ENCODE measurements at regions not wholly inside any gene's neighbourhood (a gene's known extent, or its start where the extent isn't known, plus 50 kb on each side); places are given as distances from the start of the nearest gene placed in this dataset.

GRCh38 chr9:109880276-109881169, 100.5 kb downstream of the PALM2AKAP2 start:
- DNase-seq (ENCODE audit: low read depth in 1 of 2, low spot score in 1 of 2) = peak in 1 of 2 donors; percentile 12

- DNase-seq (ENCODE audit: low read depth in 1 of 2, low spot score in 1 of 2) = no peak
Measured at GRCh38 chr9:109883623-109884022, 103.6 kb downstream of the PALM2AKAP2 start.

DNA sequence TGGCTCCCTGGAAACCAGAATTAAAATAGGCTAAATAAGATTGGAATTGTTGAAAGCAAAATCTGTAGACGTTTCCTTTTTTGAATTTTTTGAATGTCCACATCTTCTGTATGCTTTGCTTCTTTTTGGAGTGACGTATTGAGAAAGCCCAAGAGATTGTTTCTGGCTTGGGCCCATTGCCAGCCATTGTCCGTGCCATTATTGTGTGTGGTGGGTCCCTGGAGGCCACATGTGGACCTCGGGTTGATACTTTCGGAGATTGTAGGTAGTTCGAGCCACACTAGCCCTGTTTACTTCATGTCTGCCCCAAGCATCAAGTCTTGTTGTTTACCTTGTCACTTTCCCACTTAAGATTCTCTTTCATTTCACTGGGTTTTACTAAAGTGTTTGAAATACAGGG, 106.0 kb downstream of the PALM2AKAP2 start:
- no peak for DNase-seq (ENCODE audit: low read depth in 1 of 2, low spot score in 1 of 2)

- DNase-seq (ENCODE audit: low read depth in 1 of 2, low spot score in 1 of 2) = no peak
Measured at GRCh38 chr9:109886617-109887016, 106.6 kb downstream of the PALM2AKAP2 start.

GRCh38 chr9:109887079-109887478, 107.1 kb downstream of the PALM2AKAP2 start:
- DNase-seq (ENCODE audit: low read depth in 1 of 2, low spot score in 1 of 2) = no peak

DNA sequence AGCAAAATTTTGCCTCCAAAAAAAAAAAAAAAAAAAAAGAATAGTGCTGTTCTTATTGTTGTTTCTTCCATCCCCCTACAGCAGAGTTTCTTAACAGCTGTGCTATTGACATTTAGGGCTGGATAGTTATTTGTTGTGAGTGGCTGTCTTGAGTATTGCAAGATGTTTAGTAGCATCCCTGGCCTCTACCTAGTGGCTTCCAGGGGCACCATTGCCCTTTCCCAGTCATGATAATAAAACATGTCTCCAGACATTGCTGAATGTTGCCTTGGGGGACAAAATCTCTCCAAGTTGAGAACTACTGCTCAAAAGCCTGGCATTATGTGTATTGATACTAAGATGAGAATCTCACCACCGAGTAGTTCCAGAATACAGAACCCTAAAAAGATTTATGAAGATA, 108.7 kb downstream of the PALM2AKAP2 start:
- no peak for DNase-seq (ENCODE audit: low read depth in 1 of 2, low spot score in 1 of 2)

DNA sequence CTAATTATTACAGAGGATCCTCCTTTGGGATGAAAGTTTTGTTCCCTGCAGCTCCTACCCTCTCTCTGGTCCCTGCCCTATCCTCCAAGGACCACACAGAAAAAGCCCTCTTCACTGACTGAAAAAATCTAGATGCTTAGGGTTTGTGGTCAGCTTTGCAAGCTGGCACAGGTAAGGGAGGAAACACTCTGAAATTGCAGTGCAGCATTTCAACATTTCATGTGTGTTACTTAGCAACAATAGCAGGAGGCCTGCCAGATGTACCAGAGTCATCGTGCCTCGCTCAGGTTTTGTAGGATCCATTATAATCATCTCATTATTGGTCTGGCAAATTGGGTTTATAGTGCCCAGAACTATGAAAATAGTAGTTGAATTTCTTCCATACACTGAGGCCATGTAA, 109.5 kb downstream of the PALM2AKAP2 start:
- no peak for DNase-seq (ENCODE audit: low read depth in 1 of 2, low spot score in 1 of 2)

- no peak for DNase-seq (ENCODE audit: low read depth in 1 of 2, low spot score in 1 of 2)
Measured at GRCh38 chr9:109893241-109893640, 113.2 kb downstream of the PALM2AKAP2 start.

DNA sequence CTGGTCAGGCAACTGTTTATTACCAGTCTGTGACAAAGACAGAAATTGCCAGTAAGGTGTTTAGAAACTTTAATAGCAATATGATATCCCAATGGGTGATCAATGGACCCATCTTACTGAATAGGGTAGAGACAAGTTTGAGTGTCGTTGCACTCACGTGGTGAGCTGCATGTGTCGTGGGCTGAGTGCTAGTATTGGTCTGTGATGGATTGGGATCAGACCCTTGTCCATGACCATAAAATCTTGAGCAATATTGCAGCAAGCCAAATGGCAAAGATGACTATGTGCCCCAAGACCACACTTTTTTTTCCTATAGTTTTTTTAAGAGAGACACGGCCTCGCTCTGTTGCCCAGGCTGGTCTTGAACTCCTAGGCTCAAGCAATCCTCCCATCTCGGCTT, 114.5 kb downstream of the PALM2AKAP2 start:
- DNase-seq (ENCODE audit: low read depth in 1 of 2, low spot score in 1 of 2) = no peak

DNA sequence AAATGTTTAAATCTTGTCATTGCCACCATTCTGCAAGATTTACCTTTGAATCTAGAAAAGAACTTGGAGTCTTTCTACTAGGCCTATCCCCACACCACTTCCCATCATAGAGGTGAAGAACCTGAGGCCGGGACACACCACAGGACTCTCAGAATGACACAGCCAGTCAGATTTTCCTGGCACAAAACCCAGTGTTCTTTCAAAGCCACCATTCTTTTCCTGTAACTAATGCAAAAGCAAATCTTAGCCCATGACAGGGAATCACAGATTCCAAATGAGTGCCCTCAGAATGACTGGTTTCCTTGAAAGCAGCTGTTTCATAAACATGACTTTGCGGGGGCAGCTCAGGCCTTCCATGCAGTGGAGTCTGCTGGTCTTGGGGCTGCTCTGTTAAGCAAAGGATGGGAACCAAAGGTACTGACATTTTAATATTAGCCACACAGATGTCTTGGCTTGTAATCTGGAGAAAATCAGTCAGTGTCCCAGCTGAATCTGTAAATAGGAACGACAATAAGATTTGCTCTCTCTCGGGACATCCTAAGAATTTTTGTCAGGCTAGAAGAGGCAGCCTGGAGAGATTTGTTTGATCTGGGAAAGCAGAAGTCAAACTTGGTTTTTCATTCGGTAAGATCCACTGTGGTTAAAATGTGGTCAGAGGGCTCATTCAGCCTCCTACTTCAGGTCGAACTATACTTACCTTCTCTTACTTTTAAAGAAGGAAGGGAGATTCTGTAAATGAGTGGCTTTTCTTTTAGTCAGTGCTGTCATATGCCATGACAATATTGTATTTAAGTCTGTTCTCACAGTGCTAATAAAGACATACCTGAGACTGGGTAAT, 115.1 kb downstream of the PALM2AKAP2 start:
- no peak for DNase-seq (ENCODE audit: low read depth in 1 of 2, low spot score in 1 of 2)

DNA sequence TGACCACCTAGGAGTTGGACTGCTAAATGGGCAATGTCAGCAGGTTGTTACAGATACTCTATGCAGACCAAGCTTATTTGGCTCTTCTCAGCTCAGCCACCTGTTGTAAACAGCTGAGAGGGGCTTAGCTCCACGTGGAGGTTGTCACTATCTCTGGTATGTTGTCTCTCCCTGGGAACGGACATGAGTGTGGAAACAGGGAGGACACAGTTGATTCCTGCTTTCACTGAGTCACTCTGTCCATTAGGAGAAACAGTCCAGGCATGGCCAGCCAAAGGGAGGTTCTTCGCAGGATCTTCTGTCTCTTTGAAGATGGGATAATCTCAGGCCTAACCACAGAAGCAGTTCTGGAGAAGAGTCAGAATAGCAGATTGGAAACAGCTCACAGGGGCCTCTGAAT, 121.2 kb downstream of the PALM2AKAP2 start:
- no peak for DNase-seq (ENCODE audit: low read depth in 1 of 2, low spot score in 1 of 2)

DNA sequence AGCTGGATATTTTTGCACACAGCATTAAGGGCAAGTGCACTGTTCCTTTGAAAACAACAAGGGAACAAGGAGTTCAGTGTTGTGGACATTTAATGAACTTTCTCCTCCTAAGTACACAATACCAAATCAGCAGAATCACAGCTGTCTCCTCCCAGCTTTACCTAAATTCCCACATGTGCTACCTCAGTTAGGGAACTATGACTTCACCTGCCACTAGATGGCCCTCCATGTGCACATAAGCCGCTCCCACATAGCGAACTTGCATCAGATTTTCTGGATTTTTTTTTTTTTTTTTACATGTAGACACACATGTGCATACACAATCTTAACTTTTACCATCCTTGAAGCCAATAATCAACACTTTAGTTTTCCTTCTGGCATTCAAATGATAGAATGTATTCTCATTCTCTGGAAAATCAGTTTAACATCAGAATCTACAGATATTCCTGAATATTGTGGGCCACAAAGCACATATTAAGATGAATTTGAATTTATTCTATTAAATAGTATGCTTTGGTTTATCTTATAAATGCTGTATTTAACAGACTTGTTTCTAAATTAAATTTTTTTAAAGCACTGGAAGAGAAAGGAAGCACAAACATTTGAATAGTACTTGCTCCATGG, 123.6 kb downstream of the PALM2AKAP2 start:
- peak in 1 of 2 donors; percentile 52 for DNase-seq (ENCODE audit: low read depth in 1 of 2, low spot score in 1 of 2)

DNA sequence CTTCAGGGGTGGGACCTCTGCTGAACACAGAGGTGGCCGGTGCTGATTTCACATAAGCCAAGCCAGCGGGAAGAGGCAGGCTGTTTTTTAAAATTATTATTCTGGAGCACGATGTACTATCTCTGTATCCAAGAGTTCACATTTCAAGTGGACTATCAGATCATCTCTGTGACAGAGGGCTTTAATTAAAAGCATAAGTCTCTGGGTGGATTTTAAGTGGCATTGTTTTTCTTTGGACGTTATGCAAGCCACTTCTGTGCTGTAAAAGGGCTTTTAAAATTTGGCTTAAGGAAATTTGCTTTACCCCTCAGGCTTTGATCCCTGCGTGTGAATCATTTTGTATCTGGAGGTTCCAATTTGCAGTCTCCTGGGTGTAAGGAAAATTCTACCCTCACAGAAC, 124.7 kb downstream of the PALM2AKAP2 start:
- DNase-seq (ENCODE audit: low read depth in 1 of 2, low spot score in 1 of 2) = no peak

DNA sequence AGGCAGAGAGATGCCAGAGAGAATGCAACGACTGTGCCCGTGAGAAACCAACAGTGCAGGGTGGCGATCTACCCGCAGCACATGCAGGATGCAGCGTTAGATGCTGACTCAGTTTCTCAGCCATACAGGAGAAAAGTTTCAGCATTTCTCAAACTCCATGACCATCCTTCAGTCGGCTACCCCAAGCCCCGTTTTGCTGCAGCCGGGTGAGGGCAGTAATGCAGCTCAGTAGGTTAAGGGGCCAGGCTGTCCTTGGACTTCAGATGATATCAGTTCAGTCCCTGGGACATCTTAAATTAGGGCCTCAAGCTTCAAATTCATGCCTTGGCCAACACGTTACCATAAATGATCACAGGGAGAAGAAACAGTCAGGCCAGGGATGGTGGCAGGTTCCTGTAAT, 125.5 kb downstream of the PALM2AKAP2 start:
- no peak for DNase-seq (ENCODE audit: low read depth in 1 of 2, low spot score in 1 of 2)

DNA sequence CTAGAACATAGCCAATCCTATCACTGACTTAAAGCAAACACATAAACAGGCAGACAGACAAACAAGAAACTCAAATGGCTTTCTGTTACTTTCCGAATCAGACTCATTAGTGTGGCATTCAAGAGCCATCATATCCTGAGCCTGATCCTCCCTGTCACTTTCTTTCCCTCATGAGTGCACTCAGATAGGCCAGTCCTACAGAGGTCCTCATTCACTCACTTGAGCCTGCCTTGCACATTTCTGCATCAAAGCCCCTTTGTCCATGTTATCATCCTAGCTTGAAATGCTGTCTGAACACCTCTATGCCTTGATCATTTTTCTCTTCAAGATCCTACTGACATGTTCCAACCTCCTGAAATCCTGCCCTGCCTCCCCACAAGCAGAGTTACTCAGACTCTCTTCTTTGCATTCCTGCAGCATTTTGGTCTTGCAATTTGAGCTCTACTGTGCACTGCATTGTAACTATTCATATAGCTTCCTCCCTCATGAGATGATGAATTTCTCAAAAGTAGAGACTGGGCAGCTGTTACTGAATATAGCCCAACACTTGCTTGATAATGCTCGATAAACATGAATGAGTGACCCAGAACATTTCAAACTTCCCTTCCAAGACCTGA, 126.9 kb downstream of the PALM2AKAP2 start:
- no peak for DNase-seq (ENCODE audit: low read depth in 1 of 2, low spot score in 1 of 2)

GRCh38 chr9:109907400-109907799, 127.4 kb downstream of the PALM2AKAP2 start:
- DNase-seq (ENCODE audit: low read depth in 1 of 2, low spot score in 1 of 2) = no peak

DNA sequence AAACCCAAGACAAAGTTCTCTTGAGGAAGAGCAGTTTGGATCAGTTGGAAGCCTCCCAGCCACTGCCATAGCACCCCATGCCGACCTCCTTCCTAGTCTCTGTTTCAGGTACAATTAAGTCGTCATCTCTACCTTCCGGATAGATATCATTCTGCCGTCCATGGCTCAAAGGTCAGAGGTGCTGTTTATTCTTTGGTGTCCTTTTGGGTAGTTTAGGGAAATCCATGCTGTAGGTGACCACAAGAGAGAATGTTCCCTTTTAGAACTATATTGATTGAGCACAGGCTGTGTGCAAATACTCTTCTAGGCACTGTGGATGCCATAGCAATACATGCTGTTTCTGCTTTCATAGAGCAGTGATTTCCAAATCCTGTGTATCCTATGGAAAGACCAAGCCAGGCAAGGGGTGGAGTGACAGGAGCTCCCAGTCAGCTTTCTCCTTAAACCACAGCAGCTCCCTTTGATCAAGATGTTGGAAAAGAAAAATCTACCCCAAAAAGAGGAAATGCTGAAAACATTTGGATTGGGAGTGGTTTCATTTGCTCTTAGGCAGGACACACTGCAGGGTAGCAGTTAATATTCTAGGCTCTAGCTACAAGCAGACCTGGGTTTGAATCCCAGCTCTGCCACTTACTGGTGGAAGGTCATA, 127.9 kb downstream of the PALM2AKAP2 start:
- no peak for DNase-seq (ENCODE audit: low read depth in 1 of 2, low spot score in 1 of 2)

DNA sequence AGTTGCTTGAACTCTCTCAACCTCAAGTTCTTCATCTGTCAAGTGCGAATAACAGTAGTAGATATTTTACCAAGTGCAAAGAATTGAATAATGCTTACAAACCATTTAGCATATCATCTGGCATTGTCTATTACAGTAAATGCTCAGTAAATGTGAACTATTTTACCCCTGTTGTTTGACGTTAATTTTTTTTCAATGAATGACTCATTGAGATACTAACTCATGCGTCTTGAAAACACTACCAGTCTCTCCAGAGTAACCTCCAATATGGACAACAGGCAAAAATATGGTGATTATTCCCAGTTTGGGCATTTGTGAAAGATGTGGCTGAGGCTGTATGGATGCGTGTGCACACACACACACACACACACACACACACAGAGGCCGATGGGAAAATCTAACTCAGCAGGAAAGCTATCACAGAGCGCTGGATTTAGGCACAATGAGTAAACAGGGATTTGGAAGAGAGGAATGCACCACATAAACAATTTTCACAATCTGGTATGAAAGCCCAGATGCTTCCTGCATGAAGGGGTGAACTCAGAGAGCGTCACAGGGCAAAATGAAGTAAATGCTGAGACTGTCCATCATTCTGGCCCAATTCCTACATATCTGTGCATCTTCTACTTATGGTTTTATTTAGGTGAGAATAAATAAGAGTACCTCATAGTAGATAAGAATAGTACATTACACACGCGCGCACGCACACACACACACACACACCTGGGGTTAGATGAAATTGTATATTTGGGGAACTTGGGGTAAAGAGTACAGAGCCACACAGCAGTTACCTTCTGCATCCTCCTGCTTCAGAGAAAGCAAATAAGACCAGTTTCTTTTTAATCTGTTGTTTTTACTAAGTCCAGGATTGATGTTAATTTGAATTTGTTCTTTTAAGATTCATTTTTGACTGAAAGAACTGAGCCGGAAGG, 128.7 kb downstream of the PALM2AKAP2 start:
- no peak for DNase-seq (ENCODE audit: low read depth in 1 of 2, low spot score in 1 of 2)

- no peak for DNase-seq (ENCODE audit: low read depth in 1 of 2, low spot score in 1 of 2)
Measured at GRCh38 chr9:109910671-109911518, 130.9 kb downstream of the PALM2AKAP2 start.

Data from activated CD4-positive, alpha-beta T cell treated with anti-CD3 and anti-CD28 coated beads, Interleukin-2, amount 50 U/mL, for 24 hours (primary cell).